B cell (primary cell): ENCODE measurements at regions not wholly inside any gene's neighbourhood (a gene's known extent, or its start where the extent isn't known, plus 50 kb on each side); places are given as distances from the start of the nearest gene placed in this dataset.

ENCODE experiments used
- ATAC-seq: fragments of 200-7000 bp; cut with Tn5 transposase; one replicate; pipeline ENCODE4 v1.10.0; 2021; ENCODE audit warnings: low read depth, mild to moderate bottlenecking, moderate number of reproducible peaks, moderate library complexity
- CTCF ChIA-PET: fragments of 350-600 bp; sonication (Branson Sonifier 250); formaldehyde crosslinking; loops from one replicate; lab custom pipeline; 2021; ENCODE audit warnings: antibody characterized with exemption, inconsistent platforms; lab: Charles Lee
- POLR2A ChIA-PET: fragments of 350-600 bp; sonication (Branson Sonifier 250); formaldehyde crosslinking; loops from one replicate; lab custom pipeline; 2021; ENCODE audit warnings: antibody characterized with exemption; lab: Charles Lee
- DNase-seq: peaks from one replicate; pipeline ENCODE4 v3.0.0; 2013
- H2AFZ ChIP-seq: 2 replicates; pipeline ENCODE4 v1.6.1; 2012; ENCODE audit warnings: mild to moderate bottlenecking, low read depth, low read length; ENCODE audit not compliant: insufficient read depth, poor library complexity, severe bottlenecking
- H3K27ac ChIP-seq, 2 donors: 1 replicate in 1 of 2; 2 replicates in 1 of 2; pipeline ENCODE4 v1.5.1; 2012 to 2013; ENCODE audit warnings: low read length in 2 of 2, mild to moderate bottlenecking in 2 of 2, moderate library complexity in 1 of 2
- H3K27me3 ChIP-seq, 4 experiments: fragments of 200-600 bp in 1 of 4; sonication (generic) in 1 of 4; replicated peaks in 1 of 4; 1 replicate in 2 of 4; 2 replicates in 2 of 4; pipeline versions ENCODE4 v1.6.1 to v1.7.0; 2013 to 2016; ENCODE audit warnings: low read length in 3 of 4, mild to moderate bottlenecking in 2 of 4, mixed read lengths in 1 of 4, moderate library complexity in 1 of 4; ENCODE audit not compliant: insufficient read depth in 4 of 4, control insufficient read depth in 3 of 4; ENCODE audit errors: control extremely low read depth in 1 of 4
- H3K36me3 ChIP-seq, 2 experiments: replicated peaks in 1 of 2; 1 replicate in 1 of 2; 2 replicates in 1 of 2; pipeline versions ENCODE4 v1.6.1 to v1.7.1; 2013; ENCODE audit warnings: low read length in 1 of 2; ENCODE audit not compliant: insufficient read depth in 2 of 2, control insufficient read depth in 1 of 2; ENCODE audit errors: control extremely low read depth in 1 of 2, extremely low read depth in 1 of 2
- H3K4me1 ChIP-seq, 2 donors: fragments of 200-600 bp in 1 of 2; sonication (generic) in 1 of 2; 1 replicate in 1 of 2; 2 replicates in 1 of 2; pipeline versions ENCODE4 v1.5.1 to v1.6.1; 2013 to 2017; ENCODE audit warnings: low read length in 2 of 2; ENCODE audit not compliant: control insufficient read depth in 2 of 2, insufficient read depth in 2 of 2
- H3K4me2 ChIP-seq: replicated peaks from 2 replicates; pipeline ENCODE3; 2012; ENCODE audit warnings: mild to moderate bottlenecking, low read depth, low read length; ENCODE audit not compliant: poor library complexity, severe bottlenecking
- H3K4me3 ChIP-seq, 5 experiments: fragments of 200-600 bp in 1 of 5; sonication (generic) in 1 of 5; 1 replicate in 3 of 5; 2 replicates in 2 of 5; pipeline versions ENCODE4 v1.5.1 to v1.7.0; 2011 to 2016; ENCODE audit warnings: low read length in 4 of 5, mild to moderate bottlenecking in 4 of 5, low read depth in 2 of 5, control low read depth in 1 of 5, moderate library complexity in 1 of 5; ENCODE audit not compliant: insufficient read depth in 1 of 5; ENCODE audit errors: control extremely low read depth in 1 of 5, extremely low read depth in 1 of 5
- H3K79me2 ChIP-seq: fragments of 200-600 bp; sonication (generic); one replicate; pipeline ENCODE4 v1.6.0; 2016; ENCODE audit warnings: low read length; ENCODE audit not compliant: control insufficient read depth, insufficient read depth
- H3K9ac ChIP-seq: fragments of 200-600 bp; sonication (generic); 2 replicates; pipeline ENCODE4 v1.6.1; 2017; ENCODE audit warnings: mild to moderate bottlenecking, low read length, moderate library complexity
- H3K9me3 ChIP-seq, 3 donors: one replicate each; pipeline versions ENCODE4 v1.6.1 to v1.7.1; 2013; ENCODE audit warnings: low read length in 2 of 3; ENCODE audit not compliant: control insufficient read depth in 2 of 3, insufficient read depth in 1 of 3; ENCODE audit errors: control extremely low read depth in 1 of 3
- H4K20me1 ChIP-seq: 2 replicates; pipeline ENCODE4 v1.6.0; 2012; ENCODE audit warnings: mild to moderate bottlenecking, low read length; ENCODE audit not compliant: insufficient read depth, control insufficient read depth, poor library complexity, severe bottlenecking
- H3K27ac Mint-ChIP-seq: one replicate; pipeline ENCODE4 v1.8.0; 2021; ENCODE audit warnings: mixed read lengths
- H3K27me3 Mint-ChIP-seq: one replicate; pipeline ENCODE4 v1.8.0; 2021; ENCODE audit warnings: mixed read lengths
- H3K4me1 Mint-ChIP-seq: one replicate; pipeline ENCODE4 v1.8.0; 2021; ENCODE audit warnings: mixed read lengths
- H3K4me3 Mint-ChIP-seq: one replicate; pipeline ENCODE4 v1.8.0; 2021; ENCODE audit warnings: mixed read lengths
- H3K9me3 Mint-ChIP-seq: one replicate; pipeline ENCODE4 v1.8.0; 2022; ENCODE audit warnings: mixed read lengths; ENCODE audit not compliant: insufficient read depth
- EZH2 ChIP-seq: IDR thresholded peaks from 2 replicates; pipeline ENCODE4 v1.6.1; 2012; ENCODE audit warnings: borderline replicate concordance, low read depth, mild to moderate bottlenecking, moderate library complexity, low read length; ENCODE audit not compliant: insufficient read depth, poor library complexity, severe bottlenecking
- WGBS: methylation state at CpG from one replicate; pipeline ENCODE4 v1.1.5; 2013; ENCODE audit warnings: missing lambda C conversion rate; ENCODE audit not compliant: insufficient coverage; 5-methylcytosine and 5-hydroxymethylcytosine counted together
- intact Hi-C: fragments of 100-400 bp; cut with micrococcal nuclease; formaldehyde crosslinking; loops from one replicate; pipeline ENCODE4 v1.10.0; 2022
- TF ChIP-seq, protein P1 (sequence below): fragments of 200-600 bp; IDR thresholded peaks from one replicate; pipeline ENCODE4 v1.8.0; 2022; ENCODE audit warnings: antibody characterized with exemption, mild to moderate bottlenecking

GRCh38 chr3:63745757-63746156 is 73.3 kb upstream of the C3orf49 start:
- no peak for ATAC-seq
- ChIA-PET CTCF (no interaction called here), POLR2A (no interaction called here)
- Histone ChIP-seq H3K9ac (no peak overlapping the region), H3K79me2 (no peaks in the 10 kb centered on the region), H3K9me3 (no peaks in the 10 kb centered on the region), H2AFZ (no peak overlapping the region), H3K36me3 (no peaks in the 10 kb centered on the region), H3K4me3 (no peak overlapping the region), H3K27ac (no peak overlapping the region), H3K27me3 (no peaks in the 10 kb centered on the region), H3K4me1 (no peaks in the 10 kb centered on the region), H3K4me2 (no peak overlapping the region), H4K20me1 (no peaks in the 10 kb centered on the region)
- H3K9me3 Mint-ChIP-seq = peaks cover 4% of the 10 kb centered on the region
- H3K27ac Mint-ChIP-seq = no peak overlapping the region
- H3K4me1 Mint-ChIP-seq = no peaks in the 10 kb centered on the region
- intact Hi-C loops = no loop called here
- 78% methylated on average over 1 of the region's 2 CpGs for WGBS
- DNase-seq = no peak
- H3K4me3 Mint-ChIP-seq = no peak overlapping the region
- no peaks in the 10 kb centered on the region for H3K27me3 Mint-ChIP-seq
- TF ChIP-seq EZH2 = no peak
- TF ChIP-seq, protein P1, sequence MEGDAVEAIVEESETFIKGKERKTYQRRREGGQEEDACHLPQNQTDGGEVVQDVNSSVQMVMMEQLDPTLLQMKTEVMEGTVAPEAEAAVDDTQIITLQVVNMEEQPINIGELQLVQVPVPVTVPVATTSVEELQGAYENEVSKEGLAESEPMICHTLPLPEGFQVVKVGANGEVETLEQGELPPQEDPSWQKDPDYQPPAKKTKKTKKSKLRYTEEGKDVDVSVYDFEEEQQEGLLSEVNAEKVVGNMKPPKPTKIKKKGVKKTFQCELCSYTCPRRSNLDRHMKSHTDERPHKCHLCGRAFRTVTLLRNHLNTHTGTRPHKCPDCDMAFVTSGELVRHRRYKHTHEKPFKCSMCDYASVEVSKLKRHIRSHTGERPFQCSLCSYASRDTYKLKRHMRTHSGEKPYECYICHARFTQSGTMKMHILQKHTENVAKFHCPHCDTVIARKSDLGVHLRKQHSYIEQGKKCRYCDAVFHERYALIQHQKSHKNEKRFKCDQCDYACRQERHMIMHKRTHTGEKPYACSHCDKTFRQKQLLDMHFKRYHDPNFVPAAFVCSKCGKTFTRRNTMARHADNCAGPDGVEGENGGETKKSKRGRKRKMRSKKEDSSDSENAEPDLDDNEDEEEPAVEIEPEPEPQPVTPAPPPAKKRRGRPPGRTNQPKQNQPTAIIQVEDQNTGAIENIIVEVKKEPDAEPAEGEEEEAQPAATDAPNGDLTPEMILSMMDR = no peak

DNA sequence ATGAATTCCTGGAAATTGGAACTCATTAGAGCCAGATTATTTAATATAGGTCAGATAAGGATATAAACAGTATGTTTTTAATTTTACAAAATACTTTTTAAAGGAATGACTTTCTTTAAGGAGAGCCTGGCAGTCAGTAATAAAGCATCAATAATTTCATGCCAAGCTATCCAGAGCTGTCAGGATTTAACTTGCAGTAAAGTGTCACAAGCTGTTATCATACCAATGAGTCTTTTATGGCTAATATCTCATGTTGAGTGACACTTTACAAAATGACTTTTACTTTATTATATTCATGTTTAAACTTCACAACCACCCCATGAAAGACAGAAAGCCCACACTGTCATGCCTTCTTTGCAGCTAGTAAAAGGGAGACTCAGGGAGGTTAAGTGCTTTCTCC is 72.9 kb upstream of the C3orf49 start:
- Histone ChIP-seq H4K20me1 (no peaks in the 10 kb centered on the region), H3K36me3 (no peaks in the 10 kb centered on the region), H3K4me3 (no peak overlapping the region), H3K4me2 (no peak overlapping the region), H3K9ac (no peak overlapping the region), H3K9me3 (peaks cover 0 to 2% (median 0%) of the 10 kb centered on the region in 3 donors), H3K27ac (no peak overlapping the region), H3K27me3 (no peaks in the 10 kb centered on the region), H3K4me1 (no peaks in the 10 kb centered on the region), H2AFZ (no peak overlapping the region), H3K79me2 (no peaks in the 10 kb centered on the region)
- Mint-ChIP-seq H3K4me3 (no peak overlapping the region), H3K27me3 (no peaks in the 10 kb centered on the region), H3K9me3 (peaks cover 4% of the 10 kb centered on the region), H3K4me1 (no peaks in the 10 kb centered on the region), H3K27ac (no peak overlapping the region)
- DNase-seq (no peak), ATAC-seq (no peak)
- POLR2A ChIA-PET = no interaction called here
- TF ChIP-seq EZH2 = no peak
- TF ChIP-seq, protein P1 = no peak
- intact Hi-C loops = no loop called here
- CTCF ChIA-PET = no interaction called here
